Cardiac fibroblast (primary cell): ENCODE measurements at regions not wholly inside any gene's neighbourhood (a gene's known extent, or its start where the extent isn't known, plus 50 kb on each side); places are given as distances from the start of the nearest gene placed in this dataset.

ENCODE experiments used
- DNase-seq, 2 donors: peaks; one replicate each; pipeline versions ENCODE4 v3.0.0 to v3.0.0-alpha.2; 2010; ENCODE audit warnings: low read depth in 2 of 2
- H3K4me3 ChIP-seq, 2 donors: replicated peaks in 1 of 2; 1 replicate in 1 of 2; 2 replicates in 1 of 2; pipeline ENCODE4 v1.5.1; 2011; ENCODE audit warnings: low read depth in 2 of 2, low read length in 2 of 2, mild to moderate bottlenecking in 2 of 2, moderate library complexity in 1 of 2
- CTCF ChIP-seq: IDR thresholded peaks from one replicate; pipeline ENCODE4 v1.5.1; 2011; ENCODE audit warnings: low read depth, mild to moderate bottlenecking, low read length, inconsistent platforms

- peak; percentile 13 to 14 for DNase-seq
- no peak for TF ChIP-seq CTCF
- H3K4me3 ChIP-seq = no peak overlapping the region
These were observed 71.3 kb upstream of the ACSL1 start for GRCh38 chr4:184896868-184897715.

GRCh38 chr4:184897895-184898294 lies 72.1 kb upstream of the ACSL1 start:
- no peak for DNase-seq
- H3K4me3 ChIP-seq = no peak overlapping the region
- TF ChIP-seq CTCF = no peak

- no peak overlapping the region for H3K4me3 ChIP-seq
- TF ChIP-seq CTCF = no peak
- no peak for DNase-seq
These were observed 73.0 kb upstream of the ACSL1 start for GRCh38 chr4:184898793-184899192.

- no peak overlapping the region for H3K4me3 ChIP-seq
- peak in 1 of 2 donors; percentile 22 for DNase-seq
- TF ChIP-seq CTCF = no peak
These were observed 73.7 kb upstream of the ACSL1 start for GRCh38 chr4:184899261-184900134.

- DNase-seq = no peak
- no peak overlapping the region for H3K4me3 ChIP-seq
- TF ChIP-seq CTCF = no peak
These were observed 74.4 kb upstream of the ACSL1 start for GRCh38 chr4:184900184-184900583.

GRCh38 chr4:184902550-184902949 lies 76.8 kb upstream of the ACSL1 start:
- no peak overlapping the region for H3K4me3 ChIP-seq
- DNase-seq = no peak
- no peak for TF ChIP-seq CTCF
